Lung (tissue), 11 donors: ENCODE measurements at regions not wholly inside any gene's neighbourhood (a gene's known extent, or its start where the extent isn't known, plus 50 kb on each side); places are given as distances from the start of the nearest gene placed in this dataset.
"Not testable (repeated sequence)": the region's sequence is repeated elsewhere in the genome, so short reads cannot be mapped to it uniquely, and the experiment has no call there.

Experiments
- ATAC-seq: fragments of 200-7000 bp; cut with Tn5 transposase; one replicate; pipeline ENCODE4 v1.9.1; 2020; ENCODE audit warnings: moderate number of reproducible peaks; ENCODE audit not compliant: insufficient read depth, low FRiP score
- DNase-seq, 3 donors: peaks; one replicate each; pipeline ENCODE4 v3.0.0-alpha.2; 2013 to 2017
- H3K27ac ChIP-seq, 2 donors: one replicate each; pipeline ENCODE4 v1.5.1; 2013; ENCODE audit warnings: mild to moderate bottlenecking in 2 of 2, moderate library complexity in 2 of 2, control low read depth in 1 of 2, inconsistent platforms in 1 of 2, low read depth in 1 of 2, low read length in 1 of 2
- H3K27me3 ChIP-seq, 3 donors: one replicate each; pipeline ENCODE4 v1.5.1; 2013; ENCODE audit warnings: low read length in 2 of 3; ENCODE audit not compliant: control insufficient read depth in 3 of 3, insufficient read depth in 3 of 3
- H3K36me3 ChIP-seq, 4 donors: one replicate each; pipeline ENCODE4 v1.5.1; 2013; ENCODE audit warnings: low read length in 4 of 4, mild to moderate bottlenecking in 1 of 4, moderate library complexity in 1 of 4; ENCODE audit not compliant: control insufficient read depth in 4 of 4, insufficient read depth in 4 of 4
- H3K4me1 ChIP-seq, 5 donors: one replicate each; pipeline ENCODE4 v1.5.1; 2013; ENCODE audit warnings: low read length in 5 of 5, mild to moderate bottlenecking in 2 of 5, moderate library complexity in 1 of 5; ENCODE audit not compliant: control insufficient read depth in 5 of 5, insufficient read depth in 5 of 5
- H3K4me3 ChIP-seq: one replicate; pipeline ENCODE4 v1.5.1; 2013; ENCODE audit warnings: mild to moderate bottlenecking, control low read depth, moderate library complexity
- H3K9ac ChIP-seq, 2 donors: one replicate each; pipeline ENCODE4 v1.5.1; 2013; ENCODE audit warnings: low read length in 2 of 2, control low read depth in 1 of 2; ENCODE audit not compliant: insufficient read depth in 1 of 2
- H3K9me3 ChIP-seq, 4 donors: one replicate each; pipeline ENCODE4 v1.5.1; 2013; ENCODE audit warnings: low read length in 3 of 4, mild to moderate bottlenecking in 1 of 4, moderate library complexity in 1 of 4; ENCODE audit not compliant: control insufficient read depth in 4 of 4, insufficient read depth in 3 of 4
- WGBS, 2 donors: extraction: QIAGEN DNeasy Blood & Tissue Kit; methylation state at CpG; one replicate each; pipeline ENCODE4 v1.1.7; 2013; 5-methylcytosine and 5-hydroxymethylcytosine counted together
- TF ChIP-seq, protein P1 (sequence below): IDR thresholded peaks from 2 replicates; pipeline ENCODE4 v1.5.1; 2012; ENCODE audit warnings: mild to moderate bottlenecking; ENCODE audit errors: control extremely low read depth, extremely low read depth
- donor health status: control.
- donor health status: control.
- donor health status: Bipolar disorder and iron deficiency.
- donor health status: healthy.
- donor health status: DM: yes; HTN: yes; CAD: no.

GRCh38 chrX:74049126-74049525 lies 196.6 kb upstream of the XIST start:
- no peak for ATAC-seq
- Histone ChIP-seq H3K4me1 (no peaks in the 10 kb centered on the region), H3K4me3 (no peak overlapping the region), H3K36me3 (peaks cover 0 to 5% (median 0%) of the 10 kb centered on the region in 4 donors), H3K9me3 (peaks cover 0 to 14% (median 4%) of the 10 kb centered on the region in 4 donors), H3K27me3 (no peaks in the 10 kb centered on the region), H3K9ac (no peak overlapping the region), H3K27ac (no peak overlapping the region)
- TF ChIP-seq, protein P1, sequence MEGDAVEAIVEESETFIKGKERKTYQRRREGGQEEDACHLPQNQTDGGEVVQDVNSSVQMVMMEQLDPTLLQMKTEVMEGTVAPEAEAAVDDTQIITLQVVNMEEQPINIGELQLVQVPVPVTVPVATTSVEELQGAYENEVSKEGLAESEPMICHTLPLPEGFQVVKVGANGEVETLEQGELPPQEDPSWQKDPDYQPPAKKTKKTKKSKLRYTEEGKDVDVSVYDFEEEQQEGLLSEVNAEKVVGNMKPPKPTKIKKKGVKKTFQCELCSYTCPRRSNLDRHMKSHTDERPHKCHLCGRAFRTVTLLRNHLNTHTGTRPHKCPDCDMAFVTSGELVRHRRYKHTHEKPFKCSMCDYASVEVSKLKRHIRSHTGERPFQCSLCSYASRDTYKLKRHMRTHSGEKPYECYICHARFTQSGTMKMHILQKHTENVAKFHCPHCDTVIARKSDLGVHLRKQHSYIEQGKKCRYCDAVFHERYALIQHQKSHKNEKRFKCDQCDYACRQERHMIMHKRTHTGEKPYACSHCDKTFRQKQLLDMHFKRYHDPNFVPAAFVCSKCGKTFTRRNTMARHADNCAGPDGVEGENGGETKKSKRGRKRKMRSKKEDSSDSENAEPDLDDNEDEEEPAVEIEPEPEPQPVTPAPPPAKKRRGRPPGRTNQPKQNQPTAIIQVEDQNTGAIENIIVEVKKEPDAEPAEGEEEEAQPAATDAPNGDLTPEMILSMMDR, result no peak
- no peak for DNase-seq

- not testable (repeated sequence) for H3K4me1 ChIP-seq, DNase-seq, H3K9ac ChIP-seq, H3K36me3 ChIP-seq, H3K4me3 ChIP-seq, H3K27ac ChIP-seq, H3K9me3 ChIP-seq, ATAC-seq, H3K27me3 ChIP-seq
- WGBS, 2 donors, result no CpG with 5 or more reads among the region's 1 CpG
These were observed 181.6 kb upstream of the XIST start for GRCh38 chrX:74034066-74034465.

DNA sequence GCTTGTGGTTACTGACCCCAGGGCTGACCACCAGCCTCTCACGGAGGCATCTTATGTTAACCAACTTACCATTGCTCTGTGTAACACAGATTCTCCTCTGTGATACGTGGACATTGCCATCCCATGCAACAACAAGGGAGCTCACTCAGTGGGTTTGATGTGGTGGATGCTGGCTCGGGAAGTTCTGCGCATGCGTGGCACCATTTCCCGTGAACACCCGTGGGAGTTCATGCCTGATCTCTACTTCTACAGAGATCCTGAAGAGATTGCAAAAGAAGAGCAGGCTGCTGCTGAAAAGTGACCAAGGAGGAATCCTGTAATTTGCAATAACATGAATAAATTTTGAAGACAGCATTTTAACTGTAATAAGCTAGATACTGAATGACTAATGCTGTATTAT lies 179.0 kb upstream of the XIST start:
- DNase-seq, H3K9ac ChIP-seq, ATAC-seq, H3K9me3 ChIP-seq, H3K27ac ChIP-seq, H3K4me1 ChIP-seq, H3K27me3 ChIP-seq, H3K36me3 ChIP-seq, H3K4me3 ChIP-seq: not testable (repeated sequence)
- WGBS, 2 donors, result 86 to 99% methylated on average over 7 of the region's 7 CpGs

- not testable (repeated sequence) for H3K36me3 ChIP-seq, H3K9ac ChIP-seq, H3K4me3 ChIP-seq, H3K4me1 ChIP-seq, DNase-seq, H3K9me3 ChIP-seq, H3K27me3 ChIP-seq, H3K27ac ChIP-seq, ATAC-seq
- WGBS, 2 donors, result no CpG with 5 or more reads among the region's 1 CpG
These were observed 178.3 kb upstream of the XIST start for GRCh38 chrX:74030766-74031165.

GRCh38 chrX:74025145-74025544 lies 172.6 kb upstream of the XIST start:
- H3K27me3 ChIP-seq, H3K36me3 ChIP-seq, DNase-seq, H3K4me1 ChIP-seq, H3K4me3 ChIP-seq, ATAC-seq, H3K27ac ChIP-seq, H3K9ac ChIP-seq, H3K9me3 ChIP-seq: not testable (repeated sequence)
- 93 to 100% methylated on average over 2 to 3 of the region's 3 CpGs for WGBS, 2 donors
